Activated CD4-positive, alpha-beta T cell treated with anti-CD3 and anti-CD28 coated beads, Interleukin-2, Interleukin-6, amounts not matched to agents 100 ng/mL and 50 ng/mL, durations not matched to agents 16 hours and 8 hours (primary cell): ENCODE measurements at regions not wholly inside any gene's neighbourhood (a gene's known extent, or its start where the extent isn't known, plus 50 kb on each side); places are given as distances from the start of the nearest gene placed in this dataset.

Experiments used
- DNase-seq: peaks from one replicate; pipeline ENCODE4 v3.0.0-alpha.2; 2020

DNA sequence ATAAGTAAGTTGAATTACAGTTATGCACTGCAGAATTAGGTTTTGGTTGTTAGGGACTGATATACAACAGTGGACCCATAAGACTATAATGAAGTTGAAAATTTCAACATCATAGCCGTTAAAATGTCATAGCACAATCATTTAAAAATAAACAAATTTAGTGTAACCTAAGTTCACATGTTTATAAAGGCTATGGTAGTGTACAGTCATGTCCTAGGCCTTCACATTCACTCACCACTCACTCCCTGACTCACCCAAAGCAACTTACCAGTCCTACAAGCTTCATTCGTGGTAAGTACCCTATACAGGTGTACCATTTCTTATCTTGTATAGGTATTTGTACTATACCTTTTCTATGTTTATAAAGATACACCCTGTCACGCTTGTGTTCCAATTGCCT is 113.7 kb downstream of the RAB11FIP2 start:
- DNase-seq: no peak

DNA sequence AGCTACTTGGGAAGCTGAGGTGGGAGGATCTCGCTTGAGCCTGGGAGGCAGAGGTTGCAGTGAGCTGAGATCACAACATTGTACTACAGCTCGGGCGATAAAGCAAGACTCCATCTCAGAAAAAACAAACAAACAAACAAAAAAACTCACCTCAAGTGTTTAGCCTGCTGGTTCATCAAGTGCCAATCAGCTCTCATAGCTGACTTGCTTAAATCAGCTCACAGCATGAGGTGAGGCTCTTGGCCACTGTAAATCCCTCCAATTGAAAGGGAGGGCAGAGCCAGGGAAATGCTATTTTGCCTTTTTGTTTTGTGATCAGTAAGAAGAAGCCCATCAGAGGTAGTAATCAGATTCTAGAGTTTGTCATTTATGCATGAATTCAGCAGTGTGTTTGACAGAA is 112.3 kb downstream of the RAB11FIP2 start:
- DNase-seq: no peak

DNA sequence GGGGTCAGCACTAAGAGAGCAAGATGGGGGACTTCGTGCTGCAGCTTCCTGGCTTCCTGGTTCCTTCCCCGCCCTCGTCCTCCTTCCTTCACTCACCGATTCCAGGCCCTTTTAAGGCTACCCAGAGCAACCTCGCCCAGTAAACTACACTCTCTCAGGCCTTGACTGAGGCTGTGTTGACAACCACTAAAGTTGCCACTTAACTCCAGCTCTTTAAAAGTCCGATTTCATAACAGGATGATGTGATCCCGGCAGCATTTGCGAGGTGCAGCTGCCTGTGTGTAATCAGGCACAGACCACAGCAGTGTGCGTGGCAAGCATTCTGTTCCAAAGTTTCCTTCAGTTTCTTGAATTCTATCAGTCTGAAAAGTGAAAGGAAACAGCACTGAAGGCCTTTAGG is 110.6 kb downstream of the RAB11FIP2 start:
- DNase-seq: no peak

DNA sequence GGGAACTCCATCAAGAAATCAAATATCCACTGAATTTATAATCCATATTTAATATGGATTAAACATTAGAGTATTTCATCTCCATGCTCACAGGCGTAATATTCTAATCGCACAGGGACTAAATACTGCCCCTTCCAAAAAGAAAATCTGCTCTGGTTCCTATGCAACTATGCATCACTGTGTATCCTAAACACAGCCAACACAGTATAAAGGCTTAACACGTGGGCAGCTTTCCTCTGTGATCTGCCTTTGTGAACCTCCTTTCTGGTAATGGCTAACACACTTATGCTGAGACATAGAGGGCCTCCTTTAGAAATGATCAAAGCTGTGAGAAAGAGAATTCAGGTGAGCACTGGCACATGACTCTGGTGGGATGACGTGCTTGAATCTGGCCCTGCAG is 110.2 kb downstream of the RAB11FIP2 start:
- DNase-seq: no peak

DNA sequence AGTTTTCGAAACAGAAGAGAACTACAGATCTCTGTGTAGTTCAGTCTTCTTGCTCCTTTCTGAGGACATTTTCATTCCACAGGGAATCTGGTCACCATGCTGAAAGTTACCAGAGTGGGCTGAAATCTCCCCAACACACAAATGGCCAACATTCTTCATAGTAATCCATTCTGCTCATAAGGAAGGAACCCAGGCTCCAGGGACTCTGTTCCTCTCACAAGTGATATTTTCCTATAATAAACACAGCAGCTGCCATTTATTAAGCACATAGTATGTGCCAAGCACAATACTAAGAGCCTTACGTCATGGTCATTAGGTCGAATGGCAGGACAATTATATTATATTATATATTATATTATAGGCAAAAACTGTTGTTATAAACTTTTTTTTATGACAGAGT is 109.8 kb downstream of the RAB11FIP2 start:
- DNase-seq: no peak

DNA sequence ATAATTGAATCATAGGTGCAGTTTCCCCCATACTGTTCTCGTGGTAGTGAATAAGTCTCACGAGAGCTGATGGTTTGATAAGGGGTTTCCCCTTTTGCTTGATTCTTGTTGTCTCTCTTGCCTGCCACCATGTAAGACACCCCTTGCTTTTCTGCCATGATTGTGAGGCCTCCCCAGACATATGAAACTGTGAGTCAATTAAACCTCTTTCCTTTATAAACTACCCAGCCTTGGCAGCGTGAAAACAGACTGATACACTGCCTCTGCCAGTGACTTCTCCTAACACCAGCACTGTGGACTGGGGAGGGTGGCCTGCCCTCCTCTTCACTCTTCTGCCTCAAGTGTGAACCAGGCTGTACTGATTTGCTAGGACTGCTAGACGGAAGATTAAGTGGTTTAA is 108.6 kb downstream of the RAB11FIP2 start:
- no peak for DNase-seq

DNA sequence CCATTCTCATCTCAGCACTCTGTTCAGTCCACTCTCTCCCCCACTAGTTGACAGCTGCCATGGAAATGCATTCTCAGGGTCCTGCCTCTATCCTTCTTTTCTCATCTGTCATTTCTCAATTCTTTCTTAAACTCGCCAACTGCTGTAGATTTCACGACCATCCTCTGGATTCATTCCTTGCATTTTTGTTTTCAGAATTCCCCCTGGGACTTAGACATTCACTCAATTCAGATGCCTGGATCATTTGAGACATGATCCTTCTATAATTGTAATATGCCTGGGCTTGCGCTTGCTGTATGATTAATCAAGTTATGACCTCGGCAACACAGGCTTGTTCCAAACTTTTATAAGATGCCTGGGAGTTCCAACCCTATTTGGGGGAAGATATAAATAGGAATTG is 104.5 kb downstream of the RAB11FIP2 start:
- DNase-seq: no peak

DNA sequence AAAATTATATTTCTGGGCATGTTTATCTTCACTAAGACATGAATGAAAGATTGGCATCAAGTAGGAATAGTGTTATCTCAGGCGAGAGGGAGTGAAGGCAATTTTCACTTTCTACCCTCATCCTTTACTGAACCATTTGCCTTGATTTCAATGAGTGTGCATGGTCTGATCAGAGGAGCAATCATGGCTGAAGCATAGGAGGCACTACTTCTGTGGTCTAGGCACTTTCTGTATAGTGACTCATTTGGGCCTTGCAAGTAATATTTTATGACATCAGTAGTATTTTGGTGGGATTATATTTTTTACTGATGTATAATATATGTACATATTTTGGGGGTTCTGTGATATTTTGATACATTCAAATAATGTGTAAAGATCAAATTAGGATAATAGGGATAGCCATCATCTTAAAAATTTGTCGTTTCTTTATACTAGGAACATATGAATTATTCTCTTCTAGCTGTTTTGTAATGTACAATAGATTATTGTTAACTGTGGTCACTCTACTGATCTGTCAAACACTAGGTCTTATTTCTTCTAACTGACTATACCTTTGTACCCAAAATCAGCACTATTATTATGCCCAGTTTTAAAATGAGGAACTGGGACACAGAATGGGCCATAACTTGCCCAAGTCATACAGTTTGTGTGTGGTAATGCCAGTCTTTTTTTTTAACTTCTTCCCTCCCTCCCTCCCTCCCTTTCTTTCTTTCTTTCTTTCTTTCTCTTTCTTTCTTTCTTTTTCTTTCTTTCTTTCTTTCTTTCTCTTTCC is 101.9 kb downstream of the RAB11FIP2 start:
- DNase-seq: no peak

DNA sequence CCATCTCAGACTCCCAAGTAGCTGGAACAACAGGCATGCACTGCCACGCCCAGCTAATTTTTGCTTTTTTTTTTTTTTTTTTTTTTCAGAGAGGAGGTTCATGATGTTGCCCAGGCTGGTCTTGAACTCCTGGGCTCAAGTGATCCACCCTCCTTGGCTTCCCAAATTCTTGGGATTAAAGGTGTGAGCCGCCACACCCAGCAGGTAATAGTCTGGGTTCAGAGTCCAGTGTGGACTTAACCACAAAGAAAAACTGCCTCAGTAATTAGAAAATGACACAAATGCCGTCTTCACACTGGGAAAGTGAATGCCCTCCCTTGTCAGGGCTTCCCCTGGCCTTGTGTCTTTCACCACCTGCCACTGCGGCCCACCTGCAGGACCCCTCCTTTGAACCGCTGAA is 101.1 kb downstream of the RAB11FIP2 start:
- DNase-seq: no peak

DNA sequence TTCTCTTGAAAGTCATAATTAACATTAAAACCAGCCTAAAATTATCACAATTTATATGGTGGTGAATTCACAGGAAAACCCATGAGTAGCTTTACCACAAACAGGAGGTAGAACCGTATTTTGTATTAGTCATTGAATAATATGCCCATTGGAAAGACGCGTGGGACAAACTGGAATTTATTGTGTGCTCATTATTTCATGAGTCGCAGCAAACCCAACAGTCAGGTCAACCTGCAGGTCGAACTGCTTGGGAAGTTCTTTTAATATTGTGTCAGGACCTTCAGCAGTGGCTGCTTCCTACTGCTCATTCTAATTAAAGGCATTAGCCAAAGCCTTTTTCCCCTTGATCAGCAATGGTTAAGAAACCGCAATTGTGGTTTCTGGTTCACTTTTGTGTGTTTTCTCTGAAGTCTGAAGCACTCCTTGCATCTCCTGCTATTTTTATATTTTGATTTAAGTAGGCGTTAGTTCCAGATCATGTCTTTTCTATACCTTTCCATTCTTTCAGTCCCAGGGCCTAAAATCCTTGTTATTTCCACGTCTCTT is 100.1 kb downstream of the RAB11FIP2 start:
- no peak for DNase-seq

DNA sequence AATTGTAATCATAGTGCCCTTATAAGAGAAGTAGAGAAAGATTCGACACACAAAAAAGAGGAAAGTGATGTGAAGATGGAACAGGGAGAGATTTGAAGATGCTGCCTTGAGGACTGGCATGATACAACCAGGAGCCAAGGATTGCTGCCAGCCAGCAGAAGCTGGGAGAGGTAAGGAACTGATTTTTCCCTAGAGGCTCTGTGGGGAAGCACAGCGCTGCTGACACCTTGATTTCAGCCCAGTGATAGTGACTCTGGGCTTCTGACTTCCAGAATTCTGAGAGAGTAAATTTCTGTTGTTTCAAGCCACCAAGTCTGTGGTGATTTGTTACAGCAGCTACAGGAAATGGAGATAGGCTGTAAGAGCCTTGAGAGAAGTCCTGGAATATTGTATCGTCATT is 98.2 kb downstream of the RAB11FIP2 start:
- no peak for DNase-seq

DNA sequence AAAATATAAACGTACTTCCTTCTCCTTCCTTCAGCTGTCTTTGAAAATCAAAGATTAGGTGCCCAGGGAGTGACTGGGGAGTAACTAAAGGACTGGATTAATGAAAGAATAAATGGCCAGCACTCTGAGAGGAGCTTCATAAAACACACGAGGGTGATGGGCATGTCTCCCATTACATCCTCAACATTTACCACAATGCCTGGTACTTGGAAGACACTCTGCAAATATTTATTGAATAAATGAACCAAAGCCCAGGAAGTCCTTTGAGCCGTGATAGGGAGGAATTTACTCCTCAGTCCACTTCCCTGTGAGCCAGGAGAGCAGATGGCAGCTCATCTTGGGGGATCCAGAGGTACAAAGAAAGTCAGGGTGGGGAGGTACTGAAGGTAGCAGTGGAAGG is 96.3 kb downstream of the RAB11FIP2 start:
- DNase-seq: no peak
